Body of pancreas (tissue), 4 donors: ENCODE measurements at regions not wholly inside any gene's neighbourhood (a gene's known extent, or its start where the extent isn't known, plus 50 kb on each side); places are given as distances from the start of the nearest gene placed in this dataset.

ENCODE experiments used
- CTCF ChIP-seq, 7 experiments: fragments of 450-650 bp in 4 of 7; fragments of 200-600 bp in 3 of 7; sonication (generic) in 3 of 7; IDR thresholded peaks; one replicate each; pipeline ENCODE4 v1.5.1; 2016 to 2019; ENCODE audit warnings: antibody characterized with exemption in 7 of 7
- POLR2A ChIP-seq, 3 donors: fragments of 450-650 bp; IDR thresholded peaks; one replicate each; pipeline ENCODE4 v1.6.1; 2016; ENCODE audit warnings: antibody characterized with exemption in 3 of 3, mild to moderate bottlenecking in 2 of 3

GRCh38 chr14:38122241-38122640, 85.5 kb upstream of the SSTR1 start:
- TF ChIP-seq CTCF (IDR thresholded peaks at IDR 0.05) (no peak), POLR2A (IDR thresholded peaks at IDR 0.05) (no peak)
